CD4-positive, alpha-beta T cell treated with Interleukin-15 for 4 hours (primary cell): ENCODE measurements at regions not wholly inside any gene's neighbourhood (a gene's known extent, or its start where the extent isn't known, plus 50 kb on each side); places are given as distances from the start of the nearest gene placed in this dataset.

Experiments
- DNase-seq: peaks from one replicate; pipeline ENCODE4 v3.0.0-alpha.2; 2020; ENCODE audit warnings: low spot score

- DNase-seq: no peak
Measured at GRCh38 chr4:108567831-108568230, 52.5 kb upstream of the RPL34 start.

DNA sequence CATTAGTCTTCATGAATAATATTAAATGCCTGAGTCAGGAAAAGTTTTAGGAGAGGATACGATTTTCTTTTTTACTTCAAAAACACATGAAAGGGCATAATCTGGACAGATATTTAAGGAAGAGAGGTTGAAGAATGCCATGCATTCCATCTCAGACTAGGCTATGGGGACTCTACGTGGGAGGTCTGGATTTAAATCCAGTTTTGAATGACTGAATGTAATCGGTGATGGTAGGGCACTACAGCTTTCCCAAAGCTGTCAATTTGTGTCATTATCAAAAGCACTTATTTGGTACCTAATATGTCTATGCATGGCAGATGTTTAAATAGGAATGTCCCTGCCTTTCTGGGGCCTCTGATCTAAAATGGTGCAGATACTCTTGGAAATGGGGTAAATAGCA is 59.3 kb upstream of the RPL34 start:
- no peak for DNase-seq

DNA sequence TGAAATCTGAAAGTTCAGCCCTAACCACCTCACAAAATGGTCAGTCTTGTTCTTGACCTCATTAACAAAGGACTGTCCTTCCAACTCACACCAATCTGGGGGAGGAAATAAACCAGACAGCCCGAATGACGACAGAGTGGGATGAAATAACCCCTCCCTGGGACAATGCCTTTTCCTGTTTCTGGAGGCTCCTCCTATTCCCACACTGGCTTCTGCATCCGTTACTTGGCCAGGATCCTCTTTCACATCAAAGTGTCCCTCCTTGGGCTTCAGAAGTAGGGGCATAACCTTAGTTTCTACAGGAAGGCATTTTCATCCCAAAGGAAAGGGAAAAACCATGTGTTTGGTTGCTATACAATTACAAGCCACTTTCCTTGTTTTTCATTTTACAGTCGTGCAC is 59.8 kb upstream of the RPL34 start:
- DNase-seq: no peak

DNA sequence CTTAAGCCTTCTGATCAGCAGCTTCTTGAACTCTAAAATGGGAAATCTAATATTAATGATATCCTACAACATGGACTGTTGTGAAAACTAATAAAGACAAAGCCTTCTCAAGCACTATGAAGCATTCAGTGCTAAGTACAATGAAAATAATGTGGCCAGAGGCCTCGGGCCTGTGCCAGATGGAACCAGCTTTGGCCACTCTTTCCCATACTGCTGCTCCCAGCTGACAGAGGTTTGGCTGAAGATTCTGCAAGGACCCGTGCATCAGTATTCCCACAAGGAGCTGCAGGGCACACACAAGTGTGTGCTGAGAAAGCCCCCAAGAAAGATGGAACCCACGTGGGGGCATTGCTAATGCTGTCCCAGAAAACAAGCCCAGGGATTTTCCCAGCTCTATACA is 60.5 kb upstream of the RPL34 start:
- no peak for DNase-seq

- DNase-seq: no peak
Measured at GRCh38 chr4:108559068-108559793, 61.1 kb upstream of the RPL34 start.

DNA sequence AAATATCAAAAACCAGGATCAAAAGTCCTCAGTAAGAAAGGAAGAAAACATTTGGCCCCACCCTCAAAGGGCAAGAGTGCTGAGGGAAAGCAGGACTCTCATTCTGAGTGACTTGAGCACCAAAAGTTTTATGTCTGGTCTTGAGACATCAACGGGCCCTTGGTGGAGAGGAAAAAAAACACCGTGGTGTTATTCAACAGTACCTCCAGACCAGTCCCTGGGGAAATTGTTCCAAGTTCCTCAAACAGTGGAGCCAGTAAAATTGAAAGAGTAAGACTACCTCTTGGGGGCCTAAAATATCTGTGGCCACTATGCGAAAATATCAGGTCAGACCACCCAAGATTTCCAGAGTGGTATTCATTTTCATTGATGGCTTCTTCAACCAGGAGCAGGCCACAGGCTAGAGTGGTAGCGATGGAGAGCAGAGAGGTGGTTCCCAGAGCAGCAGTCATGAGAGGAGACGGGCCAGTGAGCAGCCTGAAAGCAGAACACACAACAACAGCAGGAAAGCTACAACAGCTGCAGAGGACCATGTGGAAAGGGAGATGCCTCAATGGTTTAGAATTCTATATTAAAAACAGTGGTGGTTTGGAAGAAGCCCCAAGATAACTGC is 63.7 kb upstream of the RPL34 start:
- DNase-seq: no peak

- no peak for DNase-seq
Measured at GRCh38 chr4:108556166-108556565, 64.2 kb upstream of the RPL34 start.

- no peak for DNase-seq
Measured at GRCh38 chr4:108555701-108556100, 64.7 kb upstream of the RPL34 start.

- DNase-seq: no peak
Measured at GRCh38 chr4:108547682-108548081, 72.7 kb upstream of the RPL34 start.

- no peak for DNase-seq
Measured at GRCh38 chr4:108546728-108547127, 73.6 kb upstream of the RPL34 start.

- no peak for DNase-seq
Measured at GRCh38 chr4:108544481-108544880, 75.9 kb upstream of the RPL34 start.

DNA sequence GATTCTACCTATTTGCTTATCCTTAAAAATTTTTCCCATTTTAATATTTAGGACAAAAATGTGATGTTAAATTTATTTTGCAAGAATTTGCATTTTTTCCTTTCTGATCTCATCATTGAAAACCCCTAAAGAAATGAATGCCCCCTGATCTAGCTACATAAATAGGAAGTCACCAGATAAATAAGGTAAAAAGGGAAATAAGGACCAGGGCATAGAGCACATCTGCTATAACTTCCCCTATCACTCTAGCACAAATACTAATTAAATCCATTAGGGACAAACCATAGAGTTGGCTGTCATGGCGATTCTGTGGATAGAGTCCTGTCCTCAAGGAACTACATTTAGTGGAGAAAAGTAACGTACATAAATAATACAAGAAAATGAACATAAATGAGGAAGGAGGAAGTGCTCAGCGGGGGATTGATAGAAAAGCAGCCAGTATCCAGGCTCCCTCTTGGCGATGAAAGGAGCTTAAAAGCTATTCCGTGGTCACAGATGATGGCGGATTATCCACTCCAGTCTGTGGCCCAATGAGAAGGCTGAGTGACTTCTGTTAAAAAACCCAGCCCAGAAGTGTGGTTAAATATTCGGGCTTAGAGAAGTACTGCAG is 76.9 kb upstream of the RPL34 start:
- DNase-seq: no peak

- DNase-seq: no peak
Measured at GRCh38 chr4:108540536-108540935, 79.8 kb upstream of the RPL34 start.

- DNase-seq: no peak
Measured at GRCh38 chr4:108536577-108536976, 83.8 kb upstream of the RPL34 start.

GRCh38 chr4:108535757-108536156 is 84.6 kb upstream of the RPL34 start:
- DNase-seq: no peak

DNA sequence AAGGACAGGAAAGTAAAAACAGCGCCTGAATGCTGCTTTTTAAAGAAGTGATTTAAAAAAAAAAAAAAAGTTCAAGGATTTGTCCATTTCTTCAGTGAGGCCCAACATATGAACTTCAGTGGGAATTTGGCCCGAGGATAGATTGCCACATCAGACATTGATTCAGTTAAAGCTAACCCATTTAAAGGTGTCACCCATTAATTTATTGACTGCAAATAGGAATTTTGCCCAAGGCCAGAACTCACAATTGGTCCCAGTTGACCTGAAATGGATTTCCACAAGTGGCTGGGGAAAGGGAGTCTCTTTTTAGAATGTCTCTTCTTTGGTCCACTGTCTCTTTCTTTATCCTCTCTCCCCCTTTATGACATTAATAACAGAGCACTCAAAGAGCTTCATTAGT is 86.5 kb upstream of the RPL34 start:
- DNase-seq: no peak

- no peak for DNase-seq
Measured at GRCh38 chr4:108533245-108533844, 87.0 kb upstream of the RPL34 start.

GRCh38 chr4:108532738-108533137 is 87.6 kb upstream of the RPL34 start:
- no peak for DNase-seq

DNA sequence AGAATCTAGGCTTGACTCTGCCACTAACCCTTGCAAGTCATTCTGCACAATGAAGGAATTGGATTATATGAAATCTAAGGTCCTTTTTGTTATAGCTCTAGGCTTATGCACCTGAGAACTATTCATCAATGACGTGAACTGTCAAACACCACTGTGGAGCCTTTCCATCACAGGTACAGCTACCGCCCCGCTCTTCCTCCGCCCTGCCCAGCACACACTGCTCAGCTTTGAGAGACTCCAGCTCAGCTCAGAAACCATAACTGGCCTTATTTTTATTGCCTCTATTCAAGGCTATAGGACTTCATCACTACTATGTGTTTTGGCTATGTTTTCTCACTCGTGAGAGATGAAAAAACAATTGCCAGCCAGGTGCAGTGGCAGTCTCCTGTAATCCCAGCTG is 88.2 kb upstream of the RPL34 start:
- DNase-seq: no peak

GRCh38 chr4:108531461-108531860 is 88.9 kb upstream of the RPL34 start:
- no peak for DNase-seq

- no peak for DNase-seq
Measured at GRCh38 chr4:108529984-108530905, 90.1 kb upstream of the RPL34 start.

GRCh38 chr4:108529102-108529501 is 91.3 kb upstream of the RPL34 start:
- no peak for DNase-seq
